Testis (tissue), 2 donors: ENCODE measurements at regions not wholly inside any gene's neighbourhood (a gene's known extent, or its start where the extent isn't known, plus 50 kb on each side); places are given as distances from the start of the nearest gene placed in this dataset.

ENCODE experiments used
- CTCF ChIP-seq, 3 experiments: fragments of 450-650 bp in 2 of 3; fragments of 200-600 bp in 1 of 3; sonication (generic) in 1 of 3; IDR thresholded peaks; one replicate each; pipeline ENCODE4 v1.5.1; 2016 to 2019; ENCODE audit warnings: antibody characterized with exemption in 3 of 3, mild to moderate bottlenecking in 2 of 3, moderate library complexity in 1 of 3
- POLR2A ChIP-seq: fragments of 450-650 bp; IDR thresholded peaks from one replicate; pipeline ENCODE4 v1.6.1; 2017; ENCODE audit warnings: antibody characterized with exemption, mild to moderate bottlenecking, moderate library complexity

- no peak for TF ChIP-seq CTCF (IDR thresholded peaks at IDR 0.05)
- no peak for TF ChIP-seq POLR2A
Measured at GRCh38 chr21:16004523-16004922, 274.7 kb downstream of the USP25 start.
